ENCODE measurements at regions not wholly inside any gene's neighbourhood (a gene's known extent, or its start where the extent isn't known, plus 50 kb on each side); places are given as distances from the start of the nearest gene placed in this dataset.
A peak's percentile ranks its signal among the peaks of the same experiment; 100 is the strongest.

DNA sequence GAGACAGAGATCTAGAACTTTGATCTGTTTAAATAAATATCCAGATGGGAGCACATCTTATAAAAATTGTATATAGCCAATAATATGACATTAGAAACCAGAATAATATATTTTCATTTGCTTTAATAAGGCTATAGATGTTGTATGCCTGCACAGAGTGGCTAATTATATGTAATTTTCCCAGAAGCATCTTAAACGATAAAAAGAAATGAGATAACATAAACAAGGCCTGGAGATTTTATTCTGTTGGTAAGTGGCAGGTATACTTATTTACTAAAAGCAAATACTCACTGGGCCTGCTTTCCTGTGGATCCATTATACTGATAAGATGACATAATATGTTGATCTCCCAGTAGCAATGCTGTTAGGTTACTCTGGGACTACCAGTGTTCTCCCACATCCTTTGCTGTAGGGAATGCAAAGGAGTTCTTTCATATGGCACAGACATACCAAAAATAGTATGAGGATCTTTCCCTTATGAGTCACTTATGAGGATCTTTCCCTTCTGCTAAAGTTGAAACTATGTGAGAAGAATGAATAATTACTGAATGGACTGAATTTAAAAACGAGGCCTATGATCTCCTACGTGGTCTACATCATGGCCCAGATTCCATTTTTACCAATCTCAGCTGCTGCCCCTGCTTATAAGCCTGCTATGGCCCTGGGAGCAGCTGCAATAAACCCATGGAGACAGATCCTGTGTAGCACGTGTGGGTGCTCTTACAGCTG is 112.1 kb downstream of the NUDT12 start:
- no peaks in the 10 kb centered on the region for H3K36me3 ChIP-seq (ENCODE audit: control insufficient read depth, insufficient read depth, low read length)
- no TSS peak for BruUV-seq (replicated peaks)
- intact Hi-C loops (cut with micrococcal nuclease; ENCODE audit: unreplicated experiment), result no loop called here
- H3K9me3 ChIP-seq, result no peaks in the 10 kb centered on the region
- Mint-ChIP-seq H3K9me3 (ENCODE audit: unreplicated experiment) (no peaks in the 10 kb centered on the region), H3K36me3 (ENCODE audit: insufficient read depth, unreplicated experiment) (no peaks in the 10 kb centered on the region), H3K27me3 (ENCODE audit: insufficient read depth, unreplicated experiment) (no peaks in the 10 kb centered on the region), H3K27ac (ENCODE audit: unreplicated experiment) (no peak overlapping the region), H3K4me1 (ENCODE audit: low read depth, unreplicated experiment) (no peaks in the 10 kb centered on the region), H3K4me3 (ENCODE audit: unreplicated experiment) (no peak overlapping the region)
- CTCF ChIA-PET, result no interaction called here
- POLR2A ChIA-PET, result no interaction called here
- DNase-seq, result no peak
- TF ChIP-seq, protein P1, sequence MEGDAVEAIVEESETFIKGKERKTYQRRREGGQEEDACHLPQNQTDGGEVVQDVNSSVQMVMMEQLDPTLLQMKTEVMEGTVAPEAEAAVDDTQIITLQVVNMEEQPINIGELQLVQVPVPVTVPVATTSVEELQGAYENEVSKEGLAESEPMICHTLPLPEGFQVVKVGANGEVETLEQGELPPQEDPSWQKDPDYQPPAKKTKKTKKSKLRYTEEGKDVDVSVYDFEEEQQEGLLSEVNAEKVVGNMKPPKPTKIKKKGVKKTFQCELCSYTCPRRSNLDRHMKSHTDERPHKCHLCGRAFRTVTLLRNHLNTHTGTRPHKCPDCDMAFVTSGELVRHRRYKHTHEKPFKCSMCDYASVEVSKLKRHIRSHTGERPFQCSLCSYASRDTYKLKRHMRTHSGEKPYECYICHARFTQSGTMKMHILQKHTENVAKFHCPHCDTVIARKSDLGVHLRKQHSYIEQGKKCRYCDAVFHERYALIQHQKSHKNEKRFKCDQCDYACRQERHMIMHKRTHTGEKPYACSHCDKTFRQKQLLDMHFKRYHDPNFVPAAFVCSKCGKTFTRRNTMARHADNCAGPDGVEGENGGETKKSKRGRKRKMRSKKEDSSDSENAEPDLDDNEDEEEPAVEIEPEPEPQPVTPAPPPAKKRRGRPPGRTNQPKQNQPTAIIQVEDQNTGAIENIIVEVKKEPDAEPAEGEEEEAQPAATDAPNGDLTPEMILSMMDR (IDR thresholded peaks at IDR 0.05; ENCODE audit: insufficient read depth in 1 of 2, low read depth in 1 of 2, low read length in 1 of 2, severe bottlenecking in 1 of 2, unreplicated experiment in 1 of 2), result no peak
- H3K27me3 ChIP-seq (replicated peaks; ENCODE audit: control insufficient read depth, insufficient read depth, low read length), result no peaks in the 10 kb centered on the region
- 0 out of 2 replicates have a peak, but pooled peaks cover 4% of the 10 kb centered on the region for H3K4me1 ChIP-seq
- no peak overlapping the region for H3K4me3 ChIP-seq (ENCODE audit: low read depth, low read length)

GRCh38 chr5:103446813-103447212 is 115.8 kb downstream of the NUDT12 start:
- TF ChIP-seq, protein P1 (IDR thresholded peaks at IDR 0.05; ENCODE audit: insufficient read depth in 1 of 2, low read depth in 1 of 2, low read length in 1 of 2, severe bottlenecking in 1 of 2, unreplicated experiment in 1 of 2), result no peak
- H3K36me3 ChIP-seq (ENCODE audit: control insufficient read depth, insufficient read depth, low read length), result no peaks in the 10 kb centered on the region
- Mint-ChIP-seq H3K4me3 (ENCODE audit: unreplicated experiment) (no peak overlapping the region), H3K36me3 (ENCODE audit: insufficient read depth, unreplicated experiment) (no peaks in the 10 kb centered on the region), H3K27me3 (ENCODE audit: insufficient read depth, unreplicated experiment) (no peaks in the 10 kb centered on the region), H3K9me3 (ENCODE audit: unreplicated experiment) (no peaks in the 10 kb centered on the region), H3K27ac (ENCODE audit: unreplicated experiment) (no peak overlapping the region), H3K4me1 (ENCODE audit: low read depth, unreplicated experiment) (peaks cover 6% of the 10 kb centered on the region)
- DNase-seq, result no peak
- intact Hi-C loops (cut with micrococcal nuclease; ENCODE audit: unreplicated experiment), result no loop called here
- H3K9me3 ChIP-seq, result no peaks in the 10 kb centered on the region
- CTCF ChIA-PET, result no interaction called here
- no TSS peak for BruUV-seq (replicated peaks)
- H3K4me3 ChIP-seq (ENCODE audit: low read depth, low read length), result no peak overlapping the region
- POLR2A ChIA-PET, result no interaction called here
- 0 out of 2 replicates have a peak, but pooled peaks cover 4% of the 10 kb centered on the region for H3K4me1 ChIP-seq
- no peaks in the 10 kb centered on the region for H3K27me3 ChIP-seq (replicated peaks; ENCODE audit: control insufficient read depth, insufficient read depth, low read length)

DNA sequence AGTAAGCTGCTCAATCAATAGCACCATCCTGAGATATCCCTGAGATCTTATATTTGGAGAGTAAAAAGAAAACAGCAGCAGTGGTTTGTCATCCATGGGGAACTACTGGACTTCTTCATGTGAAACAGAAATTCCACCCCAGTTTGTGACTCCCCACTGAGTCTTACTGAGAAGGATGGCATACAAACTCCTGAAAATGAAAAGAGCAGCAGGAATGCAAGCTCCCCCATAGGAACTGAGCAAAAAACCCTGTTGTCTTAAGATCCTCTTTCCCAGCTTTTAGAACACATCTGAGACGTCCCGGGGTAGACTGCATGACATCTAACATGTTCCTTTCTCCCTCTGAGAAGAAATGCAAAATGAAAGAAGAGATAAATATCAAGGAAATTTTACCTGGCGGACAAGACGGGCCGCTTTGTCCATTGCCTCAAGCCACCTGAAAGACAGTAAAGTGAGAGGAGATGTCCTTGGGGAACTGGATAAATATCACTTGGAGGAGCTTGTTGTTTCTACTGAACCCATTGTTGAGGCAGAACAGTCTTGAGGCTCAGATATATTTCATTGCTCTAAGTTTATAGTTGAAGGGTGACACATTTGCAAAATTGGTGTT is 117.1 kb downstream of the NUDT12 start:
- no peaks in the 10 kb centered on the region for H3K27me3 ChIP-seq (replicated peaks; ENCODE audit: control insufficient read depth, insufficient read depth, low read length)
- H3K9me3 ChIP-seq, result no peaks in the 10 kb centered on the region
- H3K27ac Mint-ChIP-seq (ENCODE audit: unreplicated experiment), result no peak overlapping the region
- peaks cover 7% of the 10 kb centered on the region for H3K9me3 Mint-ChIP-seq (ENCODE audit: unreplicated experiment)
- H3K36me3 Mint-ChIP-seq (ENCODE audit: insufficient read depth, unreplicated experiment), result peaks cover 5% of the 10 kb centered on the region
- no peak for DNase-seq
- no peak overlapping the region for H3K4me3 ChIP-seq (ENCODE audit: low read depth, low read length)
- no peaks in the 10 kb centered on the region for H3K36me3 ChIP-seq (ENCODE audit: control insufficient read depth, insufficient read depth, low read length)
- peak overlapping the region; percentile 28 for H3K4me3 Mint-ChIP-seq (ENCODE audit: unreplicated experiment)
- ChIA-PET POLR2A (no interaction called here), CTCF (interaction anchor here (0.6 kb wide), 1 partner anchor 898 kb away, joined by 3 read pairs; no protein-coding TSS in a partner anchor)
- peaks cover 6% of the 10 kb centered on the region for H3K4me1 Mint-ChIP-seq (ENCODE audit: low read depth, unreplicated experiment)
- TF ChIP-seq, protein P1 (IDR thresholded peaks at IDR 0.05; ENCODE audit: insufficient read depth in 1 of 2, low read depth in 1 of 2, low read length in 1 of 2, severe bottlenecking in 1 of 2, unreplicated experiment in 1 of 2), result no peak
- H3K4me1 ChIP-seq, result 0 out of 2 replicates have a peak, but pooled peaks cover 4% of the 10 kb centered on the region
- BruUV-seq (replicated peaks), result no TSS peak
- intact Hi-C loops (cut with micrococcal nuclease; ENCODE audit: unreplicated experiment), result no loop called here
- H3K27me3 Mint-ChIP-seq (ENCODE audit: insufficient read depth, unreplicated experiment), result no peaks in the 10 kb centered on the region

Measured in Caco-2 (cell line).